ENCODE measurements at regions not wholly inside any gene's neighbourhood (a gene's known extent, or its start where the extent isn't known, plus 50 kb on each side); places are given as distances from the start of the nearest gene placed in this dataset.
"Not testable (repeated sequence)": the region's sequence is repeated elsewhere in the genome, so short reads cannot be mapped to it uniquely, and the experiment has no call there.

GRCh38 chr3:10726787-10727186 lies 89.2 kb upstream of the SLC6A11 start:
- no peak for TF ChIP-seq ZNF274 (IDR thresholded peaks at IDR 0.05; ENCODE audit: low read depth, low read length)
- no peak overlapping the region for H3K4me3 ChIP-seq (ENCODE audit: low read length)

DNA sequence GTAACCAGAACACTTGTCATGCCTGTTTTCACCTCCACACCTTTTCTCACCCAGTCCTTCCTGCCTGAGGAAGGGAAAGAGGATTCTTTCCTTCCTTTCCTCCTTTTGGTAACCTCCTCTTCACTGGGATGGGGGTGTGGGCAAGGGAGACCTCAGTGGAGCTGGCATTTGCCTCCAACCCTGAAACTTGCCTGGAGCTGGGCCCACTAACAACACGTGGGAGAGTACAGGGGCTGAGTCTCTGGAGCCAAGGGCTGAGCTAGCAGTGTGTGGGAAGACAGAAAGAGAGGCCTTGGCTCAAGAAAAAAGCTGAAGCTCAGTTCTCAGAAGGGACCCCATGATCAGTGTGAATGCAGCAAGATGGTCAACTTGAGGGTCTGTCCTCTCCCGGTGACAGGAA lies 86.6 kb upstream of the SLC6A11 start:
- H3K4me3 ChIP-seq (ENCODE audit: low read length): no peak overlapping the region
- no peak for TF ChIP-seq ZNF274 (IDR thresholded peaks at IDR 0.05; ENCODE audit: low read depth, low read length)

DNA sequence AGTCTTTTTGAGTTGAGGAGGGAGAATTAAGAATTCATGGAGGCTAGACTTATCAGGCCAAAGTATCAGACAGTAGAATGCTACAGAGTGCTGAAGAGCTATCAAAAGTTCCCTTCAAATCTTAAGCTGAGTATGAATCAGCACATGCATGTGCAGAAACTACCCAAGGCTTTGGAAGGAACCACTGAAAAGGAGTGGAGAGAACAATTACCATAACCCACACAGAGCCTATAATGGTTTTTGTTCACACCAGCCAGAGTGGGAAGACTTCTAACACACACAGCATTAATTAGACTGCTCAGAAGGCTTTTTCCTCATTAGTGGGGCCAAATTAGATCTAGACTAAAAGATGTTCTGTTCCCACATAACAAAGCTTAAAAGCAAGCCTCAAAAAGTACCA lies 83.7 kb upstream of the SLC6A11 start:
- H3K4me3 ChIP-seq (ENCODE audit: low read length): no peak overlapping the region
- no peak for TF ChIP-seq ZNF274 (IDR thresholded peaks at IDR 0.05; ENCODE audit: low read depth, low read length)

GRCh38 chr3:10733297-10733696 lies 82.7 kb upstream of the SLC6A11 start:
- TF ChIP-seq ZNF274 (IDR thresholded peaks at IDR 0.05; ENCODE audit: low read depth, low read length): no peak
- no peak overlapping the region for H3K4me3 ChIP-seq (ENCODE audit: low read length)

DNA sequence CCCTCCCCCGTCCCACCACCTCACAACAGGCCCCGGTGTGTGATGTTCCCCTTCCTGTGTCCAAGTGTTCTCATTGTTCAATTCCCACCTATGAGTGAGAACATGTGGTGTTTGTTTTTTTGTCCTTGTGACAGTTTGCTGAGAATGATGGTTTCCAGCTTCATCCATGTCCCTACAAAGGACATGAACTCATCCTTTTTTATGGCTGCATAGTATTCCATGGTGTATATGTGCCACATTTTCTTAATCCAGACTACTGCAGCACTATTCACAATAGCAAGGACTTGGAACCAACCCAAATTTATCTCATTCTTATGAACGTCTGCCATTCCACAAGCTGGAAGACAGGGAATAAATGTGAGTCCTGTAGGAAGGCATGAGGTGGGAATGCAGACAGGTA lies 79.6 kb upstream of the SLC6A11 start:
- H3K4me3 ChIP-seq (ENCODE audit: low read length): not testable (repeated sequence)

DNA sequence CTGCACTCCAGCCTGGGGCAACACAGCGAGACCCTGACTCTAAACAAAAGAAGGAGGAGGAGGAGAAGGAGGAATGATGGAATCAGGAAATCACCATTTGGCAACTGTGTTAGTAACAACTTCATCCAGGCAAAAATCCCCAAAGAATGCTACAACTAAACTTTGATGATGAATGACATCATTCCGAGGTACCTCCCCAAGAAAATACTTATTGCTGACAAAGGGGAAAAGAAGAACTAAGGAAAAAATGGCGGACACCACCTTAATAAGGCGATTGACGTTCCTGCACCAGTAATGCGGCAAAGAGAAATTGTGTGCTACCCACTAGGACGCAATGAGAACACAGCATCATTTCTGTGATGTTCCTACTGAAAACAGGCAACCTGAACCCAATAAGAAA lies 78.2 kb upstream of the SLC6A11 start:
- TF ChIP-seq ZNF274 (IDR thresholded peaks at IDR 0.05; ENCODE audit: low read depth, low read length): no peak
- no peak overlapping the region for H3K4me3 ChIP-seq (ENCODE audit: low read length)

GRCh38 chr3:10738688-10739372 lies 77.2 kb upstream of the SLC6A11 start:
- no peak for TF ChIP-seq ZNF274 (IDR thresholded peaks at IDR 0.05; ENCODE audit: low read depth, low read length)
- H3K4me3 ChIP-seq (ENCODE audit: low read length): peak overlapping the region; percentile 5; the same call in 1 of the 2 replicates

GRCh38 chr3:10740954-10741353 lies 75.1 kb upstream of the SLC6A11 start:
- no peak overlapping the region for H3K4me3 ChIP-seq (ENCODE audit: low read length)
- TF ChIP-seq ZNF274 (IDR thresholded peaks at IDR 0.05; ENCODE audit: low read depth, low read length): no peak

DNA sequence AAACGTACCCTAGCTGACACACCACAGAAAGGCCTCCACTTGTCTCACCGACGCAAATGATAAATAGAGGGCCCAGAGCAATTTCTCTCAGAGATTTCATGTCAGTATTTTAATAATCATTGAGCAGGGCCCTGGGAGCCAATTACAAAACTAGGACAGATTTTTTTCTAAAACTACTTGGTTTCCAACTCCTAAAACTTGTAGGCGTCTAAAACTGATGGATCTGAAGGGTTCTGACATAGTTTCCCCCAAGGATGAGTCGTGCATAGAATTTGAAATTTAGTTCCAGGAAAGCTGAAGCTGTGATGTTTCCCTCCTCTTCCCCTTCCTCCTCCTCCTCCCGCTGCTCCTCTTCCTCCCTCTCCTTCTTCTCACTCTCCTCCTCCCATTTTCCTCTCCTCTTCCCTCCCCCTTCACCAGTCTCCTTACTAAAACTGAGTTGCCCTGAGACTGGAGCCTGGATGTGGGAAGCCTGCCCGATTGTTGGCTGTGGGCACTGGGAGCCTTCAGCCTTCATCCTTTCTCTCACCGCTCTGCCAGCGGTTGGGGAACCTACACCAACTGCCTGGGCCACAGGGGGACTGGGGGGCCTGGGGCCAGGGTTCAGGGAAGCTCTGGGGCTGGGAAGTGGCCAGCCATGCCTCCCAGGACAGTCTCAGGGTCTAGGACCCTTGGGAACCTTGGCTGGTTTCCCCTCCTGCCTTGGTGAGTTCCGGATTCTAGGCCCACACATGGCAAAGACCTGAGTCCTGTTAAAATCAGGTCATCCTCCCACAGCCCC lies 73.9 kb upstream of the SLC6A11 start:
- no peak for TF ChIP-seq ZNF274 (IDR thresholded peaks at IDR 0.05; ENCODE audit: low read depth, low read length)
- no peak overlapping the region for H3K4me3 ChIP-seq (ENCODE audit: low read length)

- H3K4me3 ChIP-seq (ENCODE audit: low read length): no peak overlapping the region
- TF ChIP-seq ZNF274 (IDR thresholded peaks at IDR 0.05; ENCODE audit: low read depth, low read length): no peak
These were observed 72.5 kb upstream of the SLC6A11 start for GRCh38 chr3:10743366-10744097.

DNA sequence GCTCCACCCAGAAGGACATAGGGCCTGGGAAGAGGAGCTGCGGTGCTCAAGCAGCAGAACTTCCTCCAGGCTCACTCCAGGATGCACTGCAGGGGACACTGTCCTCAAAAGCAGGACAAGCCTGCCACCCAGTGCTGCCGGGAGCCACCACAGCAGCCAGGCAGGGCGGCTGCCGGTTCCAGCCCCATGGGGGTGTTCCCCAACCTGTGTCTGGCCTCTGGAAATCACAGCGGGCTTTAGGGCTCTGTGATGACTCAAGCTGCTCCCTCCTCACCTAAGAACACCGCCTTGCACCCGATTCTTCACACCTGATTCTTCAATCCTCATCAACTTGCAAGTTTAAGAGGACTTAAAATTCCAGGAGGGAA lies 71.9 kb upstream of the SLC6A11 start:
- H3K4me3 ChIP-seq (ENCODE audit: low read length): no peak overlapping the region
- no peak for TF ChIP-seq ZNF274 (IDR thresholded peaks at IDR 0.05; ENCODE audit: low read depth, low read length)

- H3K4me3 ChIP-seq (ENCODE audit: low read length): no peak overlapping the region
- no peak for TF ChIP-seq ZNF274 (IDR thresholded peaks at IDR 0.05; ENCODE audit: low read depth, low read length)
These were observed 70.6 kb upstream of the SLC6A11 start for GRCh38 chr3:10745392-10745791.

DNA sequence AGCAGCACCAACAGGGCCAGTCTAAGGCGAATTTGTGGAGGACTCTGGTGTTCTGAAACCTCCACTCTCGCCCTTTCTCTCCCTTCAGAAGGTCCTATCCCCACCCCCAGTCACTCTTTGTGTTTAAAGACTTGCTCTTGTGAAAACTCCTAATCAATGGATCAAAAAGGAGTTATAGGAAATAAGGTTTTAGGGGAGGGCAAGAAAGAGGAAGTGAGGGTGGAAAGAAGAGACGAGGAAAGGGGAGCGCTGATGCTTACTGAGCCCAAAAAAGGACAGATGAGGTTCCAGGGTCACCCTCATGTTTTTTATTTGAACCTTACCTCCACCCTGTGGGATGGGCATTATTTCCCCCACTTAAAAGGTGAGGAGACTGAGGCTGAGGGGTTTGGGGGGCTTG lies 70.0 kb upstream of the SLC6A11 start:
- no peak overlapping the region for H3K4me3 ChIP-seq (ENCODE audit: low read length)
- no peak for TF ChIP-seq ZNF274 (IDR thresholded peaks at IDR 0.05; ENCODE audit: low read depth, low read length)

DNA sequence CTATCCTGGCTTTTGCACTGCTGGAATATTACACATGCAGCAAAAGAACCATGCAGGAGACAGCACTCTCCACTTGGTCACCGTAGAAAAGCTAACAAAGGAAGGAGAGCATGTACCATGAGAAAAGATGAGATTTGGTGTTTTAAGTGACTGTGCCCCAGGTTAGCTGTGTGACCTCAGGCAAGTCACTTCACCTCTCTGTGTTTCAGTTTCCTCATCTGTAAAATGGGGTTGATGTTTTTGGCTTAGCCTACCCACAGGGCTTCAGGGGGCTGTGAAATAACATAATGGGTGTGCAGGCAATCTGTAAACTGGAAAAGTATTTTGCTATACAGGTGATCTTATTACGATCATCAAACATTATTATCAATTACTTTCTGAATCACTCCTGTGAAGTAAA lies 69.3 kb upstream of the SLC6A11 start:
- no peak for TF ChIP-seq ZNF274 (IDR thresholded peaks at IDR 0.05; ENCODE audit: low read depth, low read length)

GRCh38 chr3:10747341-10747740 lies 68.7 kb upstream of the SLC6A11 start:
- TF ChIP-seq ZNF274 (IDR thresholded peaks at IDR 0.05; ENCODE audit: low read depth, low read length): no peak

More for the DNA sequence above, 69.3 kb upstream of the SLC6A11 start:
- H3K4me3 ChIP-seq (ENCODE audit: low read length): no peak overlapping the region

More at GRCh38 chr3:10747341-10747740, 68.7 kb upstream of the SLC6A11 start:
- H3K4me3 ChIP-seq (ENCODE audit: low read length): no peak overlapping the region

Data from GM08714 (cell line).